ENCODE measurements at regions not wholly inside any gene's neighbourhood (a gene's known extent, or its start where the extent isn't known, plus 50 kb on each side); places are given as distances from the start of the nearest gene placed in this dataset.

- H4K20me1 ChIP-seq (replicated peaks; ENCODE audit: control insufficient read depth, extremely low read depth, insufficient read depth, low read length): no peaks in the 10 kb centered on the region
- intact Hi-C loops (cut with micrococcal nuclease) (no loop called here), dilution Hi-C loops (cut with MboI; ENCODE audit: extremely low pct_ligation_motif_present, low sequenced_read_pairs) (no loop called here)
- H3K79me2 ChIP-seq (ENCODE audit: control insufficient read depth, insufficient read depth, low read length): no peaks in the 10 kb centered on the region
- ChIA-PET POLR2A (no interaction called here), CTCF (interaction anchor here (0.7 kb wide), 1 partner anchor 15 kb away, joined by 4 read pairs; no protein-coding TSS in a partner anchor)
- DNase-seq (ENCODE audit: low read depth, low spot score) (no peak), FAIRE-seq (no peak)
- no peaks in the 10 kb centered on the region for H3K4me1 ChIP-seq (ENCODE audit: control insufficient read depth, extremely low read depth, insufficient read depth, low read length)
- H3K4me3 ChIP-seq (replicated peaks in 1 of 3; ENCODE audit: insufficient read depth in 1 of 3, low read depth in 1 of 3, low read length in 3 of 3): no peak overlapping the region
- no peak overlapping the region for H2AFZ ChIP-seq (ENCODE audit: low read depth, low read length)
- H3K27ac ChIP-seq (ENCODE audit: insufficient read depth, low read depth, low read length): no peak overlapping the region
- H3K4me2 ChIP-seq (ENCODE audit: insufficient read depth, low read length): no peak overlapping the region
- no peaks in the 10 kb centered on the region for H3K9me1 ChIP-seq (replicated peaks; ENCODE audit: control insufficient read depth, extremely low read depth, insufficient read depth, low read length)
- H3K9me3 ChIP-seq (replicated peaks; ENCODE audit: control insufficient read depth, insufficient read depth, low read length): no peaks in the 10 kb centered on the region
- H3K9ac ChIP-seq (replicated peaks; ENCODE audit: extremely low read depth, insufficient read depth, low read length): no peak overlapping the region
- TF ChIP-seq JUN (IDR thresholded peaks at IDR 0.05; ENCODE audit: borderline replicate concordance, insufficient read depth, insufficient read length, low read depth) (no peak), EZH2 (IDR thresholded peaks at IDR 0.05; ENCODE audit: borderline replicate concordance, low read depth, low read length, severe bottlenecking) (no peak), CTCF (IDR thresholded peaks at IDR 0.05; ENCODE audit: extremely low read depth in 1 of 2, insufficient read depth in 1 of 2, low read depth in 1 of 2, low read length in 2 of 2) (no peak)
- no TSS peak for BruUV-seq (replicated peaks)
- no peaks in the 10 kb centered on the region for H3K36me3 ChIP-seq (ENCODE audit: control insufficient read depth in 2 of 2, extremely low read depth in 1 of 2, insufficient read depth in 2 of 2, low read length in 2 of 2)
- H3K27me3 ChIP-seq (ENCODE audit: control insufficient read depth in 2 of 2, insufficient read depth in 2 of 2, low read length in 2 of 2): peaks cover 0 to 1% of the 10 kb centered on the region in 2 experiments
Measured at GRCh38 chr3:187832202-187832601, 86.9 kb upstream of the BCL6 start.

- Histone ChIP-seq H3K4me1 (ENCODE audit: control insufficient read depth, extremely low read depth, insufficient read depth, low read length) (no peaks in the 10 kb centered on the region), H3K36me3 (ENCODE audit: control insufficient read depth in 2 of 2, extremely low read depth in 1 of 2, insufficient read depth in 2 of 2, low read length in 2 of 2) (no peaks in the 10 kb centered on the region), H3K9ac (replicated peaks; ENCODE audit: extremely low read depth, insufficient read depth, low read length) (no peak overlapping the region), H3K79me2 (ENCODE audit: control insufficient read depth, insufficient read depth, low read length) (no peaks in the 10 kb centered on the region), H3K4me3 (replicated peaks in 1 of 3; ENCODE audit: insufficient read depth in 1 of 3, low read depth in 1 of 3, low read length in 3 of 3) (no peak overlapping the region), H3K27me3 (ENCODE audit: control insufficient read depth in 2 of 2, insufficient read depth in 2 of 2, low read length in 2 of 2) (peaks cover 0 to 1% of the 10 kb centered on the region in 2 experiments), H4K20me1 (replicated peaks; ENCODE audit: control insufficient read depth, extremely low read depth, insufficient read depth, low read length) (no peaks in the 10 kb centered on the region), H2AFZ (ENCODE audit: low read depth, low read length) (no peak overlapping the region), H3K9me1 (replicated peaks; ENCODE audit: control insufficient read depth, extremely low read depth, insufficient read depth, low read length) (no peaks in the 10 kb centered on the region), H3K4me2 (ENCODE audit: insufficient read depth, low read length) (no peak overlapping the region), H3K27ac (ENCODE audit: insufficient read depth, low read depth, low read length) (no peak overlapping the region), H3K9me3 (replicated peaks; ENCODE audit: control insufficient read depth, insufficient read depth, low read length) (no peaks in the 10 kb centered on the region)
- dilution Hi-C loops (cut with MboI; ENCODE audit: extremely low pct_ligation_motif_present, low sequenced_read_pairs) (no loop called here), intact Hi-C loops (cut with micrococcal nuclease) (no loop called here)
- no TSS peak for BruUV-seq (replicated peaks)
- no peak for TF ChIP-seq CTCF (IDR thresholded peaks at IDR 0.05; ENCODE audit: extremely low read depth in 1 of 2, insufficient read depth in 1 of 2, low read depth in 1 of 2, low read length in 2 of 2)
- TF ChIP-seq FOS (IDR thresholded peaks at IDR 0.05; ENCODE audit: borderline replicate concordance, insufficient read depth, low read length): no peak
- TF ChIP-seq MAX (IDR thresholded peaks at IDR 0.05; ENCODE audit: insufficient read depth, insufficient read length): no peak
- TF ChIP-seq MYC (IDR thresholded peaks at IDR 0.05; ENCODE audit: low read depth, low read length): no peak
- no peak for TF ChIP-seq JUN (IDR thresholded peaks at IDR 0.05; ENCODE audit: borderline replicate concordance, insufficient read depth, insufficient read length, low read depth)
- no peak for TF ChIP-seq POLR2AphosphoS5 (IDR thresholded peaks at IDR 0.05; ENCODE audit: insufficient read depth, low read depth, low read length)
- no peak for TF ChIP-seq EZH2 (IDR thresholded peaks at IDR 0.05; ENCODE audit: borderline replicate concordance, low read depth, low read length, severe bottlenecking)
- TF ChIP-seq POLR2A (IDR thresholded peaks at IDR 0.05; ENCODE audit: low read depth, low read length): no peak
- no peak for TF ChIP-seq GATA2 (IDR thresholded peaks at IDR 0.05; ENCODE audit: insufficient read depth, insufficient read length, low read depth, low read length)
- CTCF ChIA-PET: no interaction called here
- FAIRE-seq: no peak
- DNase-seq (ENCODE audit: low read depth, low spot score): no peak
- POLR2A ChIA-PET: no interaction called here
Measured at GRCh38 chr3:187833375-187833774, 88.1 kb upstream of the BCL6 start.
